DMS114 treated with DMSO at 0.1 percent for 48 hours (cell line): ENCODE measurements at regions not wholly inside any gene's neighbourhood (a gene's known extent, or its start where the extent isn't known, plus 50 kb on each side); places are given as distances from the start of the nearest gene placed in this dataset.

Source experiments
- DNase-seq: peaks from one replicate; lab custom pipeline; 2025; ENCODE audit not compliant: unreplicated experiment; lab: John Stamatoyannopoulos, UW

GRCh38 chr18:33960417-33960816, 264.3 kb downstream of the NOL4 start:
- no peak for DNase-seq

- no peak for DNase-seq
Measured at GRCh38 chr18:33959609-33960008, 265.1 kb downstream of the NOL4 start.

GRCh38 chr18:33957707-33958106, 267.0 kb downstream of the NOL4 start:
- no peak for DNase-seq

GRCh38 chr18:33951031-33951430, 273.7 kb downstream of the NOL4 start:
- no peak for DNase-seq

GRCh38 chr18:33946336-33946735, 278.4 kb downstream of the NOL4 start:
- no peak for DNase-seq

- no peak for DNase-seq
Measured at GRCh38 chr18:33944493-33944892, 280.2 kb downstream of the NOL4 start.

- DNase-seq = no peak
Measured at GRCh38 chr18:33937270-33937816, 287.4 kb downstream of the NOL4 start.

GRCh38 chr18:33934258-33934657, 290.5 kb downstream of the NOL4 start:
- DNase-seq = no peak

GRCh38 chr18:33928231-33928630, 296.5 kb downstream of the NOL4 start:
- no peak for DNase-seq

GRCh38 chr18:33924576-33924975, 300.1 kb downstream of the NOL4 start:
- no peak for DNase-seq

- no peak for DNase-seq
Measured at GRCh38 chr18:33923980-33924379, 300.7 kb downstream of the NOL4 start.

GRCh38 chr18:33918571-33918970, 306.1 kb downstream of the NOL4 start:
- DNase-seq = no peak

GRCh38 chr18:33916200-33916599, 308.5 kb downstream of the NOL4 start:
- DNase-seq = no peak

GRCh38 chr18:33914399-33914798, 310.3 kb downstream of the NOL4 start:
- no peak for DNase-seq

GRCh38 chr18:33906046-33906445, 318.7 kb downstream of the NOL4 start:
- DNase-seq = no peak

- DNase-seq = peak; percentile 2
Measured at GRCh38 chr18:33901894-33902512, 322.7 kb downstream of the NOL4 start.

- no peak for DNase-seq
Measured at GRCh38 chr18:33900638-33901037, 322.6 kb downstream of the ASXL3 start.

- DNase-seq = no peak
Measured at GRCh38 chr18:33898427-33898826, 320.4 kb downstream of the ASXL3 start.

- DNase-seq = no peak
Measured at GRCh38 chr18:33878213-33878612, 300.2 kb downstream of the ASXL3 start.

- no peak for DNase-seq
Measured at GRCh38 chr18:33875029-33875565, 297.1 kb downstream of the ASXL3 start.

GRCh38 chr18:33873112-33873511, 295.1 kb downstream of the ASXL3 start:
- DNase-seq = no peak

GRCh38 chr18:33871363-33872025, 293.5 kb downstream of the ASXL3 start:
- DNase-seq = no peak
